PFSK-1 (cell line): ENCODE measurements at regions not wholly inside any gene's neighbourhood (a gene's known extent, or its start where the extent isn't known, plus 50 kb on each side); places are given as distances from the start of the nearest gene placed in this dataset.

Source experiments
- FOXP2 ChIP-seq: optimal IDR thresholded peaks from 2 replicates; pipeline ENCODE3; 2011; ENCODE audit warnings: borderline replicate concordance, control low read depth, inconsistent platforms; ENCODE audit not compliant: insufficient read depth; ENCODE audit errors: extremely low read length, extremely low read depth
- POLR2AphosphoS5 ChIP-seq: IDR thresholded peaks from 2 replicates; pipeline ENCODE4 v1.6.1; 2012; ENCODE audit warnings: low read depth, mild to moderate bottlenecking, control low read depth, low read length, moderate library complexity
- REST ChIP-seq, 2 experiments: IDR thresholded peaks; 2 replicates each; pipeline versions ENCODE4 v1.6.1 to v1.8.0; 2011 to 2012; ENCODE audit warnings: low read depth in 2 of 2, low read length in 2 of 2, control low read depth in 1 of 2, inconsistent platforms in 1 of 2, mild to moderate bottlenecking in 1 of 2, moderate library complexity in 1 of 2; ENCODE audit not compliant: insufficient read depth in 1 of 2
- SIN3A ChIP-seq: IDR thresholded peaks from 2 replicates; pipeline ENCODE4 v1.6.1; 2012; ENCODE audit warnings: mild to moderate bottlenecking, low read length, moderate library complexity, borderline replicate concordance; ENCODE audit not compliant: insufficient read depth
- TAF1 ChIP-seq: IDR thresholded peaks from 2 replicates; pipeline ENCODE4 v1.6.1; 2012; ENCODE audit warnings: low read length, control low read depth, borderline replicate concordance; ENCODE audit not compliant: insufficient read depth

GRCh38 chr11:98732947-98733346, 287.8 kb upstream of the CNTN5 start:
- TF ChIP-seq SIN3A (no peak), FOXP2 (no peak), TAF1 (no peak), POLR2AphosphoS5 (no peak), REST (IDR thresholded peaks at IDR 0.05; ENCODE audit: insufficient read depth in 1 of 2, low read depth in 2 of 2, low read length in 2 of 2) (no peak)

GRCh38 chr11:98734686-98735085, 286.1 kb upstream of the CNTN5 start:
- TF ChIP-seq SIN3A, result no peak

- TF ChIP-seq SIN3A, result no peak
- TF ChIP-seq FOXP2, result no peak
- no peak for TF ChIP-seq POLR2AphosphoS5
- no peak for TF ChIP-seq REST (IDR thresholded peaks at IDR 0.05; ENCODE audit: insufficient read depth in 1 of 2, low read depth in 2 of 2, low read length in 2 of 2)
- no peak for TF ChIP-seq TAF1
Observed at GRCh38 chr11:98736833-98737232, 283.9 kb upstream of the CNTN5 start.

- TF ChIP-seq REST (IDR thresholded peaks at IDR 0.05; ENCODE audit: insufficient read depth in 1 of 2, low read depth in 2 of 2, low read length in 2 of 2) (no peak), SIN3A (no peak), TAF1 (no peak), POLR2AphosphoS5 (no peak), FOXP2 (no peak)
Observed at GRCh38 chr11:98740321-98740720, 280.4 kb upstream of the CNTN5 start.

- no peak for TF ChIP-seq TAF1
- TF ChIP-seq FOXP2, result no peak
- TF ChIP-seq REST (IDR thresholded peaks at IDR 0.05; ENCODE audit: insufficient read depth in 1 of 2, low read depth in 2 of 2, low read length in 2 of 2), result no peak
- no peak for TF ChIP-seq POLR2AphosphoS5
- no peak for TF ChIP-seq SIN3A
Observed at GRCh38 chr11:98766903-98767302, 253.8 kb upstream of the CNTN5 start.

GRCh38 chr11:98771791-98772190, 249.0 kb upstream of the CNTN5 start:
- TF ChIP-seq TAF1, result no peak
- TF ChIP-seq FOXP2, result no peak
- no peak for TF ChIP-seq SIN3A
- no peak for TF ChIP-seq POLR2AphosphoS5
- no peak for TF ChIP-seq REST (IDR thresholded peaks at IDR 0.05; ENCODE audit: insufficient read depth in 1 of 2, low read depth in 2 of 2, low read length in 2 of 2)
